Urinary bladder (tissue), 3 donors: ENCODE measurements at regions not wholly inside any gene's neighbourhood (a gene's known extent, or its start where the extent isn't known, plus 50 kb on each side); places are given as distances from the start of the nearest gene placed in this dataset.
"Not testable (repeated sequence)": the region's sequence is repeated elsewhere in the genome, so short reads cannot be mapped to it uniquely, and the experiment has no call there.

Experiments
- DNase-seq: peaks from one replicate; pipeline ENCODE4 v3.0.0-alpha.2; 2015; ENCODE audit errors: extremely low spot score
- H3K27ac ChIP-seq: one replicate; pipeline ENCODE4 v1.5.1; 2013; ENCODE audit warnings: low read depth, mild to moderate bottlenecking, moderate library complexity
- H3K36me3 ChIP-seq: one replicate; pipeline ENCODE4 v1.6.1; 2013; ENCODE audit warnings: mild to moderate bottlenecking, moderate library complexity; ENCODE audit not compliant: insufficient read depth
- H3K4me1 ChIP-seq: one replicate; pipeline ENCODE4 v1.6.1; 2013; ENCODE audit warnings: mild to moderate bottlenecking, moderate library complexity; ENCODE audit not compliant: insufficient read depth
- H3K4me3 ChIP-seq: one replicate; pipeline ENCODE4 v1.5.1; 2013; ENCODE audit warnings: low read depth, low read length
- WGBS: extraction: QIAGEN DNeasy Blood & Tissue Kit; methylation state at CpG from one replicate; pipeline ENCODE4 v1.1.7; 2013; 5-methylcytosine and 5-hydroxymethylcytosine counted together
- donor health status: healthy with polysubstance abuse.
- donor health status: healthy.

DNA sequence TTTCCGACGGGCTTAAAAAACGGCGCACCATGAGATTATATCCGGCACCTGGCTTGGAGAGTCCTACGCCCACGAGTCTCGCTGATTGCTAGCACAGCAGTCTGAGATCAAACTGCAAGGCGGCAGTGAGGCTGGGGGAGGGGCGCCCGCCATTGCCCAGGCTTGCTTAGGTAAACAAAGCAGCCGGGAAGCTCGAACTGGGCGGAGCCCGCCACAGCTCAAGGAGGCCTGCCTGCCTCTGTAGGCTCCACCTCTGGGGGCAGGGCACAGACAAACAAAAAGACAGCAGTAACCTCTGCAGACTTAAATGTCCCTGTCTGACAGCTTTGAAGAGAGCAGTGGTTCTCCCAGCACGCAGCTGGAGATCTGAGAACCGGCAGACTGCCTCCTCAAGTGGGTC, 117.5 kb upstream of the C9orf72 start:
- not testable (repeated sequence) for H3K4me3 ChIP-seq, H3K27ac ChIP-seq, H3K36me3 ChIP-seq, DNase-seq, H3K4me1 ChIP-seq
- WGBS, result 75% methylated on average over 12 of the region's 17 CpGs

DNA sequence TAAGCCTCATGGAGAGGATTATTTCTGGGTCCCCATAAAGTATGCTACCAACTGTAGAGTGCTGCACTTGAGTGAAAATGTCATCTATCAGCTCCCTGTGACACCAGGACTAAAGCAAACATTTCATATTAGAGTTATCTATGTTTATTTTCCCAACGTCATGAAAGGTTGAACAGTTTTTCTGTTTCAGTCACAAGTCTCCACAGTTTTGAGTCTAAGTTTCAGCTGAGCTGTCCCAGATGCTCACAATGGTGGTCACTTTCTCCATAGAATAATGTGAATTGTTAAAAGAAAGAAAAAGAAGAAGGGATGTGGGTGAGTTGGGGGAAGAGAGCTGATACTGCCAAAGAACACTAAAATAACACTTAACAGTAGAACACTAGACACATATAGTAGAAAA, 126.3 kb upstream of the C9orf72 start:
- no peaks in the 10 kb centered on the region for H3K4me1 ChIP-seq
- no peak overlapping the region for H3K27ac ChIP-seq
- DNase-seq, result no peak
- H3K4me3 ChIP-seq, result no peak overlapping the region
- no peaks in the 10 kb centered on the region for H3K36me3 ChIP-seq
- WGBS, result 20% methylated on average over 1 of the region's 1 CpG

DNA sequence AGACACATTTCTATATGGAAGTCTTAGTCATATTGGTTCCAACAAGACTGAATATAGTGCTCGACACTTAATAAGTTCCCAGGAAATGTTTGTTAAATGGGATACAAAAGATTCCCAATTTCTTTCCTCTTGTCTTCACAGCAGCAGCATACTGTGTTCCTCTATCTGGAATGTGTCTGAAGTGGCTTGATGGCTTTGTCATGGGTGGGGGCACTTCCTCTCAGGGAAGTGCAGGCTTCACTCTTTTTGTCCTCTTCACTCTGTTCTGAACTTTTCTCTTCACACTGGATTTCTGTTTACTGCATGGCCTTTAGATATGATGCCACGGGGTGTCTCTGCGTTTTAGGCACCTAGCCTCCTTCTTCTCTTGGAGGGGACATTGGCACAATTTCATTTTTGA, 127.7 kb upstream of the C9orf72 start:
- no peaks in the 10 kb centered on the region for H3K4me1 ChIP-seq
- no peak overlapping the region for H3K4me3 ChIP-seq
- H3K27ac ChIP-seq, result no peak overlapping the region
- WGBS, result 78% methylated on average over 3 of the region's 3 CpGs
- no peak for DNase-seq
- no peaks in the 10 kb centered on the region for H3K36me3 ChIP-seq

DNA sequence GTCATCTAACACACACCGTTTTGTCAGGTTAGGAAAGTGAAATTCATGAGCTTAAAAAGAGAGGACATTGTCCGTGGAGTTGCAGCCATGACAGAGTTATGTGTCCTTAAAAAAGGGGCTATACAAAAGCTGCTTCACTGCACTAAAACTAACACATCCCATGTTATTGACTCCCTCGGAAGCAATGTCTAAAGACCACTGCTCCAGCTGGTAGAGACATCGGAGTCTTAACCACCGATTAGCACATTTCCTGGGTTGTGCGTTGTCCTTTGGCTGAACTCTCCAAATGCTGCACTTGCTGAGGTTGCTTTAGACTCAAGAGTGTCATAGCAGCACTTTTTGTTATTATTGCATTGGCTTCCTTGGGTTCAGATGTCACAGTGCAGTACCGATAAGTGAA, 128.3 kb upstream of the C9orf72 start:
- H3K4me3 ChIP-seq, result no peak overlapping the region
- DNase-seq, result peak; percentile 23
- no peak overlapping the region for H3K27ac ChIP-seq
- WGBS, result 20% methylated on average over 7 of the region's 7 CpGs
- no peaks in the 10 kb centered on the region for H3K4me1 ChIP-seq
- H3K36me3 ChIP-seq, result no peaks in the 10 kb centered on the region

DNA sequence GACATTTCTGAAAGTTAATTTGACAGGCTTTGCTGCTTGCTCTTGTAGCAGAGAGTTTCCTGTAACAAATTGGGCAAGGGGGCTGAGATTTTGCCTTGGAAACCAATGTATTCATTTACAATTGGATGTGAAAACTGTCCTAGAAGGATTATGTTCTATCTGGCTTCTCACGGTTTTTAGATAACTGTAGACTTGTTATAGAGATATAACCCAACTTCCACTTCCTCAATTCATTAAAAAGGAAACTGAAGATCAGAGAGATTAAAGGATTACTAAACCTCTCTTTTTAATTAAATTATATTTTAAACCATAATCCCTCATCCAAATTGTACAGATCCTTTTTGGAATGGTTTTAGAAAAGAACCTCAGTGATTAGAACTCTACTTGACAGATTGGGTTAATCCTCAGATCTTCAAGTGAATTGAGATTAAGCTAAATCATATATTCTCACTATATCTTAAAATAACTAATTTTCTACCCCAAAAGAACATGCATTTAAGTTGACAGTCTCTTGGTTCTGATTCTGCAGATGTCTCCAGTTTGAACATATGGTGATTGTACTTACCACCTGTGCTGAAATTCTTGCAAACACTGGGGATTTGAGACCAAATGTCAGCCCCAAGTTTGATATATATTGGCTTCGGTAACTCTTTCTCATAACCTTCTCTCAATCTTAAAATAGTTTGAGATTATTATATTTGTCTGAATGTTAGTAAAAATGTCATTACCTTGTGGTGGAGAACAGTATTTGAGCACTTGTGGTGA, 130.1 kb upstream of the C9orf72 start:
- H3K27ac ChIP-seq, result no peak overlapping the region
- H3K4me1 ChIP-seq, result no peaks in the 10 kb centered on the region
- H3K4me3 ChIP-seq, result no peak overlapping the region
- no peak for DNase-seq
- WGBS, result 42% methylated on average over 2 of the region's 2 CpGs
- H3K36me3 ChIP-seq, result no peaks in the 10 kb centered on the region

DNA sequence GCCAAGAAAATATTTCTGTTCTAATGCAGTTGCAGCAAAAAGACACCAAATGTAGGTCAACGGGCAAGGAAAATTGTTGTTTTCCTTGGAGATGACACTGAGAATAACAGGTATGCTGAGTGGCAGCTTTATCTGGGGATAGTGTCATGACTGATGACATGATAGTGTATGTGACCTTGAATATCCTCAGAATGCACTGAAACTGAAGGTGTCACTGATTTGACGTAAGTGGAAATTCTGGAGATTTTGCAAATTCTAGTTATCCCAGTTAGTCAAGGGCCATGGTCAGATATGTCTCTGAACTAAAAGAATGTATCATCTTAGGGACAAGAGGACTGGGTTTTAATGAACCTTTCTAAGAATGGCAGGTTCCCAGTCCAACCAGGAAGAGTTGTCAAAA, 138.0 kb upstream of the C9orf72 start:
- no peaks in the 10 kb centered on the region for H3K4me1 ChIP-seq
- no peaks in the 10 kb centered on the region for H3K36me3 ChIP-seq
- no peak overlapping the region for H3K4me3 ChIP-seq
- H3K27ac ChIP-seq, result no peak overlapping the region
- no peak for DNase-seq
- 90% methylated on average over 2 of the region's 2 CpGs for WGBS

DNA sequence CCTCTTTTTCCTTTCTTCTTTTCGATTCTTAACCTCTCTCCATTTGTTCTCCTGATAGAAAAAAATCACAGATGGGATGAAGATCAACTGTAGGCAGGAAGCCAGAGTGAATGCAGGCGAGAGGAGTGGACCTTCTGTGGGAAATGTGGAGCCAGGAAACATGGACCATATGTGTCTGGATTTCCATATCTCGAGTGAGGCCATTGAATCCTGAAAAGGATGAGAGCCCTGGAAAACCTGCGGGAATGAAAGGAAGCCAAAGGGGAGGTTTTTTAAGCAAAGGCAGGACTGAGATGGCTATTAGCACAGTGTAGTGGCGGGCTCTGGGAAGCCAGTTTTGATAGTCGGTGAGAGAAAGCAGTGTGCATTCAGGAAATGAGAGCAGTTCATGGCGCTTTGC, 139.5 kb upstream of the C9orf72 start:
- WGBS, result 73% methylated on average over 7 of the region's 7 CpGs
- H3K4me3 ChIP-seq, result no peak overlapping the region
- H3K36me3 ChIP-seq, result no peaks in the 10 kb centered on the region
- DNase-seq, result no peak
- no peaks in the 10 kb centered on the region for H3K4me1 ChIP-seq
- H3K27ac ChIP-seq, result no peak overlapping the region

DNA sequence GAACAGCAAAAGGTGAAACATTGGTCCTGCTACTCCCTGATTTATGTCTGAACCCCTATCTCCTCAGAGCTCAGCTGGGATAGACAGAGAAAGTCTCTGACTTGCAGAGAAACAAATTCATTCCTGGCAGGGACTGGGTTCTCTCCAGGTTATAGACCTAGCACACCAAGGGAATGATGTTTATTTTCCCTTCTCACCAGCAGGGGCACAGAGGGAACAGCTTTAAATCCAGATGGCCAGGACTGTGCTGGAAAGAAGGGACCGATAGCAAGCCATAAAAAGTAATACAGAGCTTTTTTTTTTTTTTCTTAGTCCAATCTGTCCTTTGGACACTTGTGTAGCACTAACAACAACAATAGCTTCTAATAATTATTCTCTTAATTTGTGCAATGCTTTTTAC, 141.1 kb upstream of the C9orf72 start:
- WGBS, result 67% methylated on average over 1 of the region's 1 CpG
- DNase-seq, result no peak
- Histone ChIP-seq H3K4me1 (no peaks in the 10 kb centered on the region), H3K27ac (no peak overlapping the region), H3K4me3 (no peak overlapping the region), H3K36me3 (no peaks in the 10 kb centered on the region)

DNA sequence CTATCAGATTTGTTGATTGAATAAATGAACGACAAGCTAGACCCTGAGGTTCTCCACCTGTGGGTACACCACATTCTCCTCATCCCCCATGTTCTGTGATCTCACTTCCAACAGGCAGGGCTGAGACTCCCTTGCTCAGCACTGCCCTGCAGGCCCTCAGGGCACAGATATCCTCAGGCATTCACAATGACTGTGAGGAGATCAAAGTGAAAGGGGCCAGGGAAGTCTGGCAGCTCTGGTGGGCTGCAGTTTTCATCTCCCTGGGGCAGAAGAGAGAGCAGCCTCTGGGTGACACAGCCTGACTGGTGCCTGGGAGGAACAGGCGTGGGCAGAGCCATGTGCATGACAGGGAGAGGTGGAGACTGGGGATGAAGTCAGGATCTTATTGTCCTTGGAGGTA, 142.4 kb upstream of the C9orf72 start:
- no peak for DNase-seq
- Histone ChIP-seq H3K4me3 (no peak overlapping the region), H3K4me1 (no peaks in the 10 kb centered on the region), H3K36me3 (no peaks in the 10 kb centered on the region), H3K27ac (no peak overlapping the region)
- 89% methylated on average over 2 of the region's 2 CpGs for WGBS

DNA sequence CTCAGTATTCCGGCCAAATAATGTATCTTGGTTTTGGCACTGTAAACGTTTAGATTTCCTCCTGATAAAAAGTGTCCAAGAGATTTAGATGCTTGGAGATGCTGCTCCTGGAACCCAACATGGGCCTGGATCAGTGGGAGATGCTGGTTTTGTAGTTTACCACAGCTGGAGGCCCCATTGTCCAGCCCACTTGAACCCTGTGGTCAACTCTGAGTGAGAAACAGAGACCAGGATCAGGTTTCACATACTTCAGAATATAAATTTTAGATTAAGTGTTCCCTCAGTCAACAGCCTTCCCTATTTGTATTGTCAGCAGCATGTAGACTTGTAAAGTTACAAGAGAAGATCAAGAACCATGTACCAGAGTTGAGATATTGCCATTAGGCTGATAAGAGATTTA, 144.7 kb upstream of the C9orf72 start:
- WGBS, result 47% methylated on average over 2 of the region's 2 CpGs
- H3K4me1 ChIP-seq, result no peaks in the 10 kb centered on the region
- no peak overlapping the region for H3K27ac ChIP-seq
- H3K36me3 ChIP-seq, result no peaks in the 10 kb centered on the region
- no peak for DNase-seq
- H3K4me3 ChIP-seq, result no peak overlapping the region

DNA sequence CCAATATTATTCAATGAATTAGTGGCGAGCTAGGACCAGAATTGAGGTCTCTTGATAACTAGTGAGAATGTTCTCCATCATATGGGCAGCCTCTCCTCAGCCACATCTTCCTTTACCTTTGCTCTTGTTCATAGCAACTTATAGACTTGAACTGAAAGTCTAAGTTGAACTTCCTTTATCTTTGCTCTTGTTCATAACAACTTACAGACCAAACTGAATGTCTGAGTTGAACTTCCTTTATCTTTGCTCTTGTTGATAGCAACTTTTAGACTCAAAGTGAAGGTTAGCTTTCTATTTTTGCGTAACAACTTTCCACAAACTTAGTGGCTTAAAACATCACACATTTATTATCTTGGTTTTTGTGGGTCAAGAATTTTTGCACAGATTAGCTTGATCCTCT, 146.4 kb upstream of the C9orf72 start:
- WGBS, result 95% methylated on average over 2 of the region's 2 CpGs
- DNase-seq, result no peak
- Histone ChIP-seq H3K27ac (no peak overlapping the region), H3K36me3 (no peaks in the 10 kb centered on the region), H3K4me3 (no peak overlapping the region), H3K4me1 (no peaks in the 10 kb centered on the region)

DNA sequence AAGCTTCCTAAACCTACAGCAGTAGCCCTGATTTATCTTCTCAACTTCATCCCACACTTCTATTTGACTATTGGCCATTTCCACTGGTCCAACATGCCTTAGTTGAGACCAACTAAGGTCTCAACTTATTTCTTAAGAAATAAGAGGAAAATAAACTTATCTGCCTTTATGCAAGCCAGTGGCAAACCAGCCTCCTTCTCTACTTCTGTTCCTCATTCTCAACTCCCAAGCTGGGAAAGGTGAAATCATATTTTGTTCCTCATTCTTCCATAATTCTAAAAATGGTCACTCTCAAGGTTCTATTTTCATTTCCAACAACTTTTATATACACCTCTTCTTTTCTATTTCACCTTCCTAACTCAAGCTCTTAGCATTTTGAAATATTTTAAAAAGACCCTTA, 149.6 kb upstream of the C9orf72 start:
- H3K4me1 ChIP-seq, result no peaks in the 10 kb centered on the region
- no peak overlapping the region for H3K27ac ChIP-seq
- no peak for DNase-seq
- no peaks in the 10 kb centered on the region for H3K36me3 ChIP-seq
- no peak overlapping the region for H3K4me3 ChIP-seq

DNA sequence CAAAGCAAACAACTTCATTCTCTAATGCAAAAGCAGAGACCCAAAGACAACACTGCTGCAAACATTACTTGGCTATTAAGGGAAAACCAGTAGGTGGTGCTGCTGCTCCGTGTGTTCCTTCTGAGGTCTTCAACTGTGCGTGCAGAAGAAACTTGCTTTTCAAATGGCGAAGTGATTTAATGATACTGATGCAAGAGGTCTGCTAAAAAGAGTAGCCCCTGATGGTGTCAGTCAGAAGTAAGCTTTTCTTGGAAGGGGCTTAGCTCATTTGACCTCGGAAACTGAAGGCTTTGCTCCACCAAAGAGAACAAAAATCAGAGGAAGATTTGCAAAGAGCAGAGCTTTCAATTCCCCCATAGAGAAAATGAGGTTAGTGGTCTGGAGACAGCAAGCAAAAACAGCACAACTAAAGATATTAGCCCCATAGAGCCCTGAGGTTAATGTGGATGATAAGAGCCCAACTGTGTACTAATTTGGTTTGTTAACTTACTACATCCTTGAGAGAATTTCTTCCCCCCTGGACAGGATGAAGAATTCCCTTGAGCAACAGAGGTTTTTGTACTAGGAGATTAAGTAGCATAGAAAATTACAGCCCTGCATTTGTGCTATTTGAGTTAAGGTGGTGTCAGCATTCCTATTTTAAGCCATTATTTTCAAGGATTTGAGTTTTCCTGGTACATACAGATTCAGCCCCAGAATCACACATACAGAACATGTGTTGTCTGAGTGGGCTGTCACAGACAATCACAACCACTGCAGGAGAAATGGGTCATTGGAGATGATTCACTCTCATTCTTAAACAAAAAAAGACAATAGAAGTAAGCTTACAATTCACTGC, 153.2 kb upstream of the C9orf72 start:
- Histone ChIP-seq H3K4me3 (no peak overlapping the region), H3K4me1 (no peaks in the 10 kb centered on the region), H3K36me3 (no peaks in the 10 kb centered on the region), H3K27ac (no peak overlapping the region)
- WGBS, result 4% methylated on average over 4 of the region's 4 CpGs
- peak; percentile 66 for DNase-seq

DNA sequence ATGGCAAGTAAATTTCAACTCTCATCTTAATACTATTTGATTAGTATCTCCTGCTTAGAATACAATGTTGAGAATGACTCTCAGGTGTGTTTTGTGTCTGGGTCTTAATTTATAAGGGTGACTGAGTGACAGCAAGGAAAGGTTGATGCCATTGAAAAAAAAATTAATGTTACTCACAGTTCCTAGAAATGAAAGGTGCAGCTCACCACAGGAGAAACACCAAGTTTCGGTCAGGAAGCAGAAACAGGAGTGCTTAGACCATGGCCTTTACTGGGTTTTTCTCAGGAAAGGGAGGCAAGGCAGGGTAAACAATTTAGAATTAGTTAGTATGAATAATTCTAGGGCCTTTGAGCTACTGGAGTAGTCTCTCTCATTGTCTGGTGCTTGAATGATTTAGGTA, 159.2 kb upstream of the C9orf72 start:
- WGBS, result 95% methylated on average over 1 of the region's 1 CpG
- no peak for DNase-seq
- no peak overlapping the region for H3K27ac ChIP-seq
- no peaks in the 10 kb centered on the region for H3K4me1 ChIP-seq
- H3K36me3 ChIP-seq, result no peaks in the 10 kb centered on the region
- no peak overlapping the region for H3K4me3 ChIP-seq
